IPS DF 6.9 (cell line): ENCODE measurements at regions not wholly inside any gene's neighbourhood (a gene's known extent, or its start where the extent isn't known, plus 50 kb on each side); places are given as distances from the start of the nearest gene placed in this dataset.
"Not testable (repeated sequence)": the region's sequence is repeated elsewhere in the genome, so short reads cannot be mapped to it uniquely, and the experiment has no call there.

Experiments
- DNase-seq: peaks from one replicate; pipeline ENCODE4 v3.0.0-alpha.2; 2013; ENCODE audit warnings: low read depth, low spot score
- H3K27ac ChIP-seq: one replicate; pipeline ENCODE4 v1.5.1; 2013; ENCODE audit warnings: low read length, control low read depth
- H3K27me3 ChIP-seq: 2 replicates; pipeline ENCODE4 v1.6.1; 2013; ENCODE audit warnings: mild to moderate bottlenecking, low read length; ENCODE audit not compliant: control insufficient read depth, insufficient read depth
- H3K36me3 ChIP-seq: 2 replicates; pipeline ENCODE4 v1.6.1; 2013; ENCODE audit warnings: low read length; ENCODE audit not compliant: control insufficient read depth, insufficient read depth
- H3K4me1 ChIP-seq: 2 replicates; pipeline ENCODE4 v1.6.1; 2013; ENCODE audit warnings: low read length; ENCODE audit not compliant: control insufficient read depth, insufficient read depth
- H3K4me3 ChIP-seq: 2 replicates; pipeline ENCODE4 v1.5.1; 2013; ENCODE audit warnings: mild to moderate bottlenecking, low read length
- H3K9me3 ChIP-seq: 2 replicates; pipeline ENCODE4 v1.6.1; 2013; ENCODE audit warnings: low read length, inconsistent platforms; ENCODE audit not compliant: control insufficient read depth, insufficient read depth
- WGBS: extraction: QIAGEN DNeasy Blood & Tissue Kit; methylation state at CpG from one replicate; pipeline ENCODE4 v1.1.7; 2013; ENCODE audit warnings: mixed read lengths, missing lambda C conversion rate; ENCODE audit not compliant: insufficient read length, insufficient coverage; 5-methylcytosine and 5-hydroxymethylcytosine counted together

DNA sequence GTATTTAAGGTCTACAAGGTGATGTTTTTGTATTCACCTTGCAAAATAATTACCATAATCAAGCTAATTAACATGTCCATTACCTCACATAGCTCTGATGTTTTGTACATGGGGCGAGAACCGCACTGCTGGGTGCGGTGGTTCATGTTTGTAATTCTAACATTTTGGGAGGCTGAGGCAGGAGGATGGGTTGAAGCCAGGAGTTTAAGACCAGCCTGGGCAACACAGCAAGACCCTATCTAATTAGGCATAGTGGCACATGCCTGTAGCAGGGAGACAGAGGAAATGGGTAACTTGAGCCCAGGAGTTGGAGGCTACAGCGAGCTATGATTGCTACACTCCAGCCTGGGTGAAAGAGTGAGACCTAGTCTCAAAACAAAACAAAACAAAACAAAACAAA is 248.2 kb upstream of the NSMCE3 start:
- no peak for DNase-seq
- Histone ChIP-seq H3K4me3 (no peak overlapping the region), H3K27ac (no peak overlapping the region), H3K27me3 (no peaks in the 10 kb centered on the region), H3K4me1 (0 out of 2 replicates have a peak, but pooled peaks cover under 1% of the 10 kb centered on the region), H3K36me3 (no peaks in the 10 kb centered on the region), H3K9me3 (no peaks in the 10 kb centered on the region)
- WGBS: no CpG with 5 or more reads among the region's 4 CpGs

DNA sequence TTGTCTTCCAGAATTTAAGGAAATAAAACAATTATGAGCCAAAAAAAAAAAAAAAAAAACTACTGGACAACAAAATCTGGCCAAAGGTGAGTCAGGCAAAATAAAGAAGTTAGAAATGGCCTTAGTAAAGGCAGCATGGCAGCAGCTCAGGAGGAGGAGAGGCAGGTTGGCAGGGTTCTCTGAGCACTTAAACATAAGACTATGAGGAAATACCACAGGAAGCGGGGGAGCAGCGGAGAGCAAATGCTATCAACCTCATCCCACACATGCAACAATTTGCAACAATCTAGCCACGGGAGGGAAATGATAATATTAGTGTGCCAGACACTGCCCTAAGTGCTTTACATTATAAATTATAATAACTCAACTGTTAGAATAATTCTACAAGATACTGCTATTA is 247.3 kb upstream of the NSMCE3 start:
- Histone ChIP-seq H3K9me3 (no peaks in the 10 kb centered on the region), H3K27me3 (no peaks in the 10 kb centered on the region), H3K4me3 (no peak overlapping the region), H3K27ac (no peak overlapping the region), H3K4me1 (no peaks in the 10 kb centered on the region), H3K36me3 (no peaks in the 10 kb centered on the region)
- DNase-seq: no peak
- WGBS: no CpG with 5 or more reads among the region's 3 CpGs

GRCh38 chr15:29514926-29515325 is 245.3 kb upstream of the NSMCE3 start:
- DNase-seq: no peak
- no peak overlapping the region for H3K27ac ChIP-seq
- H3K4me1 ChIP-seq: no peaks in the 10 kb centered on the region
- no CpG with 5 or more reads among the region's 4 CpGs for WGBS
- no peaks in the 10 kb centered on the region for H3K9me3 ChIP-seq
- H3K36me3 ChIP-seq: no peaks in the 10 kb centered on the region
- H3K4me3 ChIP-seq: no peak overlapping the region
- H3K27me3 ChIP-seq: no peaks in the 10 kb centered on the region

DNA sequence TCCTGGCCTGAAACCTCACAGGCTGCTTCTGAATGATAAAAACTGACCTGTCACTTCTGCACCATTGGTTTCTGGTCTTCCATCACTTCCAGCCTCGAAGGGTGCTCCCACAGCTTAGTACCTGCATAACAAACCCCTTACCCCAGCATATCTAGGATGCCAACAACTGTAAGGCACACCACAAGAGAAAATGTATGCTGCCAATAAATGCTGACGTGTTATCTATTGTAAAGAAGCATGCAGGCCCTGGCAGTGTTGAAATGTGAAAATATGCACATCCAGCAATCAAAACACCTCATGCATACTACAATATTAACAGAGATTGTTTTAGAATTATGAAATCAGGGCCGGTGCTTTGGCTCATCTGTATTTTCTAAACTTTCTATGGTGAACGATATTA is 242.0 kb upstream of the NSMCE3 start:
- H3K9me3 ChIP-seq: no peaks in the 10 kb centered on the region
- H3K27ac ChIP-seq: no peak overlapping the region
- H3K4me1 ChIP-seq: no peaks in the 10 kb centered on the region
- no peak for DNase-seq
- H3K36me3 ChIP-seq: no peaks in the 10 kb centered on the region
- no CpG with 5 or more reads among the region's 4 CpGs for WGBS
- no peak overlapping the region for H3K4me3 ChIP-seq
- H3K27me3 ChIP-seq: no peaks in the 10 kb centered on the region

GRCh38 chr15:29505535-29505934 is 235.9 kb upstream of the NSMCE3 start:
- not testable (repeated sequence) for H3K27ac ChIP-seq, H3K4me1 ChIP-seq, H3K9me3 ChIP-seq, H3K27me3 ChIP-seq, DNase-seq, H3K4me3 ChIP-seq, H3K36me3 ChIP-seq
- WGBS: no CpG with 5 or more reads among the region's 5 CpGs

DNA sequence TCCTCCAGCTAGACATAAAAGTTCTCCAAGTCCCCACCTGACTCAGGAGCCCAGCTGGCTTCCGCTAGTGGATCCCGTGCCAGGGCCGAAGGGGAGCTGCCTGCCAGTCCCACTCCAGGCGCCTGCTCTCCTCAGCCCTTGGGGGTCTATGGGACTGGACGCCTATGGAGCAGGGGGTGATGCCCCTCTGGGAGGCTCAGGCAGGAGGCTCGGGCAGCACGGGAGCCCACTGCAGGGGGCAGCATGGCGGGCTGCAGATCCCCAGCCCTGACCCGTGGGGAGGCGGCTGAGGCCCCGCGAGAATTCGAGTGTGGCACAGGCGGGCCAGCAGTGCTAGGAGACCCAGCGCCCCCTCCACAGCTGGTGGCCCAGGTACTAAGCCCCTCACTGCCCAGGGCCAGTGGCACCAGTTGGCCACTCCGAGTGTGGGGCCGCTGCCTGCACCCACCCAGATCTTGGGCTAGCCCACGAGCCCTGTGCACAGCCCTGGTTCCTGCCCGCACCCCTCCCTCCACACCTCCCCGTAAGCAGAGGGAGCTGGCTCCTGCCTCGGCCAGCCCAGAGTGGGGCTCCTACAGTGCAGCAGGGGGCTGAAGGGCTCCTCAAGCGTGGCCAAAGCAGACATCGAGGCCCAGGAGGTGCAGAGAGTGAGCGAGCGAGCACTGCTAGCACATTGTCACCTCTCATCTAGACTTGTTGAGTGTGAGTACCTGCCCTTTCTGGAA is 221.3 kb upstream of the NSMCE3 start:
- Histone ChIP-seq H3K9me3 (no peaks in the 10 kb centered on the region; the same call in 1 of the 2 replicates), H3K27ac (no peak overlapping the region), H3K27me3 (no peaks in the 10 kb centered on the region), H3K36me3 (no peaks in the 10 kb centered on the region), H3K4me3 (no peak overlapping the region), H3K4me1 (no peaks in the 10 kb centered on the region)
- DNase-seq: no peak
- no CpG with 5 or more reads among the region's 25 CpGs for WGBS

GRCh38 chr15:29480949-29481348 is 211.3 kb upstream of the NSMCE3 start:
- Histone ChIP-seq H3K9me3 (no peaks in the 10 kb centered on the region), H3K4me3 (no peak overlapping the region), H3K4me1 (peaks cover 5% of the 10 kb centered on the region; the same call in 1 of the 2 replicates), H3K27ac (no peak overlapping the region), H3K36me3 (no peaks in the 10 kb centered on the region), H3K27me3 (no peaks in the 10 kb centered on the region)
- whole genome bisulfite sequencing: no CpG with 5 or more reads among the region's 4 CpGs
- no peak for DNase-seq

- Histone ChIP-seq H3K4me1 (peaks cover 5% of the 10 kb centered on the region; the same call in 1 of the 2 replicates), H3K9me3 (no peaks in the 10 kb centered on the region), H3K36me3 (no peaks in the 10 kb centered on the region), H3K27ac (no peak overlapping the region), H3K27me3 (no peaks in the 10 kb centered on the region), H3K4me3 (no peak overlapping the region)
- DNase-seq: no peak
- no CpG with 5 or more reads among the region's 8 CpGs for WGBS
Observed at GRCh38 chr15:29480278-29480677, 210.7 kb upstream of the NSMCE3 start.

GRCh38 chr15:29477256-29477655 is 207.6 kb upstream of the NSMCE3 start:
- no peaks in the 10 kb centered on the region for H3K27me3 ChIP-seq
- DNase-seq: no peak
- no peak overlapping the region for H3K27ac ChIP-seq
- no CpG with 5 or more reads among the region's 2 CpGs for WGBS
- H3K4me3 ChIP-seq: no peak overlapping the region
- H3K36me3 ChIP-seq: no peaks in the 10 kb centered on the region
- peaks cover 5% of the 10 kb centered on the region for H3K4me1 ChIP-seq
- no peaks in the 10 kb centered on the region for H3K9me3 ChIP-seq

DNA sequence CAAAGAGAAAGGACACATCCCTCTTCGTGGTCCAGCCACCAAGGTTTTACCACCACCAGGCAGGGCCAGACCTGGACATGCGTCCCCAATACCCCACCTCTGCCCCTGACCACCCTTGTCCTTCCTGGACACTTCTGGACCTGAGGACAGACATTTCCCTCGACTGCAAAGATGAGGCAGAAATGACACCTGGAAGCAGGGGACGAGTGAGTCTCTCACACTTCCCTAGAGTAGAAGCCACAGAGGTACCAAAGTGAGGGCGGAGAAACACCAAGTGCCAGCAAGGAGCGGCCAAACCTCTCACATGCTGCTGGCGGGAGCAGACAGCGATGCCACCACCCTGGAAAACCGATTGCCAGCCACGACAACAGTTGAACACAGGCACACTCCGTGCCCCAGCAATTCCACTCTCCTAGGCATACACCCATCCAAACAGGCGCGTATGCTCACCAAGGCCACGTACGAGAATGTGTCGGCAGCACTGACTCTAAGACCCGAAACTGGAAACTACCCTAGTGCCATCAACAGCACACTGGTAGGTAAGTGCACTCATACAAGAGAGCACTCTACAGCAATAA is 207.0 kb upstream of the NSMCE3 start:
- DNase-seq: no peak
- no peaks in the 10 kb centered on the region for H3K27me3 ChIP-seq
- no peaks in the 10 kb centered on the region for H3K36me3 ChIP-seq
- WGBS: no CpG with 5 or more reads among the region's 17 CpGs
- peaks cover 10% of the 10 kb centered on the region for H3K4me1 ChIP-seq
- no peaks in the 10 kb centered on the region for H3K9me3 ChIP-seq
- no peak overlapping the region for H3K27ac ChIP-seq
- no peak overlapping the region for H3K4me3 ChIP-seq

GRCh38 chr15:29475096-29475495 is 205.5 kb upstream of the NSMCE3 start:
- no peak for DNase-seq
- Histone ChIP-seq H3K4me1 (peaks cover 8% of the 10 kb centered on the region), H3K9me3 (no peaks in the 10 kb centered on the region), H3K27ac (no peak overlapping the region), H3K4me3 (no peak overlapping the region; the same call in 1 of the 2 replicates), H3K36me3 (no peaks in the 10 kb centered on the region), H3K27me3 (no peaks in the 10 kb centered on the region)
- WGBS: no CpG with 5 or more reads among the region's 10 CpGs
